GM21528 (cell line): ENCODE measurements at regions not wholly inside any gene's neighbourhood (a gene's known extent, or its start where the extent isn't known, plus 50 kb on each side); places are given as distances from the start of the nearest gene placed in this dataset.

ENCODE experiments used
- ATAC-seq: cut with Tn5 transposase; IDR thresholded peaks from one replicate; pipeline ENCODE4 v1.9.1; 2021; ENCODE audit warnings: mild to moderate bottlenecking, moderate library complexity; ENCODE audit not compliant: unreplicated experiment, low FRiP score

DNA sequence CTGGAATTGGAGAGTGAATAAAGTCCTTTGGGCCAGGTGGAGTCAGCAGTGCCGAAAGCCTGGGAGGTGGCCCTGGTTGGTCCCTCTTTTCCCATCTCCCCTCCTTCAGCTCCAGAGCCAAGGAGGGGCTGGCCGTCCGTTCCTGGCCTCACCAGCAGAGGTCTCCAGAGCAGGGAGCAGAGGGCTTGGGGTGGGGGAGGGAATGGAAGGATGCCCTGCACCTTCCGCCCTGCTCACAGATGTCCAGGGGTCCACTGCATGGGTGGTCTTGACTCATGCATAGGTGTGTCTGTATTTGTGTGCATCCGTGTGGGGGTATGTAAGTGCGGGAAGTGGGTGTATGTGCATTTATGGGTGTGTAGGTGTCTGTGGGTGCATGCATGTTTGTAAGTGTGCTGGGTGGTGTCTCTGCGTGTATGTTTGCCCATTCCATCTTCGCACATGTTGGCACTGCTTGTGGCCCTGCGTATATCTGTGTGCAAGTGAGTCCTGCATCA lies 201.8 kb downstream of the ZFP36L2 start:
- no peak for ATAC-seq

DNA sequence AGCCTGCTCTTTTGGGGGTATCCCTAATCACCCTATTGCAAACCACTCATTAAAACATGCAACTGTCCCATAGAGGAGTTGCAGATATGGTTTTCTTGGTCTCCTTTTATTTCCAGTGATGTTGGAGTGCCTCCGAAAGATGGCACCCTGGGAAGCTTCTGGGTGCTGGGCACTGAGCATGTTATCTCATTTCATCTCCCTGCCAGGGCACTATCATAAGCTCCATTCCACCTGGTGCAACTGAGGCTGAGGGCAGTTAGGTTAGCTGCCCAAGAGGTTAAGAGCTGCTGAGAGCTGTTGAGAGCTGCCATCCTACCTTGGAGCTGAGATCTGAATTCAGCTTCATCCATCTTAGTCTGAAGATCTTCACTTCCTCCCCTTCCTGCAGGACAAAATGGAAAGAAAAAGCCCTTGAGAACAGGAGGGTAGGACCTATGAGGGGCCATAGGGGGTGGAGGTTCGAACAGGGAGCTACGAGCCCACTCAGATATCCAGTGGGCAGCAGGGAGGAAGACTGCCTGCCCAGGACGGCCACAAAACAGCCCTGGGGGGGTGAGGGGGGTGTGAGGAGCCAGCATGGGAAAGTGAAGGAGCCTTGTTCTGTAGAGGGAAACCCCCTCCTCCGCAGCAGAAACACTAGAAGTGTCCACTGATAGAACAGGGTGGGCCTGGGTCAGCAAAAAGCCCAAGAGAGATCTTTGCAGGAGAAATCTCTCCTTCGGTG lies 202.5 kb downstream of the ZFP36L2 start:
- no peak for ATAC-seq

DNA sequence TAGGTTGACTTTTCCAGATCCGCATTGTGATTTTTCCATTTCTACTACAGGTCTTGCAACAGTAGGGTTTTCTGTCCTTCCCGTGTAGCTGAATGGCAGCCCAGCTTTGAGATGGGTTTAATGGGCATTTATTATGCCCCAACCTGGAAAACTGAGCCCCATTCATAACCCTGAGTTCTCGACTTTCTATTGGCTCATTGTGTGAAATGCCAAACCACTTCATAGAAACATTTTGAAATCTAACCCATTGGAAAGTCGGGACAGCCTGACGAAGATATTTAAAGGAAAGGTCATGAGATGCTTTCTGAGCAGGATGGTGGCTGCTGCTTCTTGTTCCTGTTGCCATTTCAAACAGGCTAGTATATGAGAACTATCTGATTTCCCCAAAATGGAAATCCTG lies 203.5 kb downstream of the ZFP36L2 start:
- ATAC-seq, result no peak

DNA sequence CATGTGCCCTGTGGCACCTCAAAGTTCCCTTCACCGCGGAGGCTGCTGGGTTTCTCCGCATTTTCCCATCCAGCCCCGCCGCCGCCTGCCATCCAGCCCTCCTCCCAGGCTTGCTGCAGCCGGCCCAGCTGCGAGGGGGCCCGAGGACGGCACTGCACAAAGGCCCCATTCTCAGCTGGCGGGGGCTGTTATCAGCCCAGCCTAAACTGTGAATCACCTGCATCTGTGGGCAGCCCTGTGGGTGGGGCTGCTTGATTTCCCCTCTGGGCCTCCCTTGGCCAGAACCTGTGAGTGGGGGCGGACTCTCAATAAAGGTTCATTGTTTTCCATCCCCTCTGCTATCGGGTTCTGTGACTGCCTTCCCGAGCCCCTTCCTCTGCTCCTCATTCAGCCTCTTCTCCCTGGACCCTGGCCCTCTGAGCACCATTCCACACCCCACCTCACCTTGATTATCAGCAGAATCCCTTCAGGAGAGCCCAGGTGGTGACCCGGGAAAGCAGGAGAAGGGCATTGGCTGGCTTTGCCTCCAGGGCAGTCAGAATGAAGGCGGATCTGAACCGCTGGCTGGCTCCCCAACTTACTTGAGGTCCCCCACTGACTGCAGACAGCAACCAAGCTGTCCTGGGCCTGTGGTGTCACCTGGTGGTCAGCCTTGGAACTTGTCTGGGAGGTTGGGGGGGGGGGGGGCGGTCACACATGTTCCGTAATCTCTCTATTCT lies 204.5 kb downstream of the ZFP36L2 start:
- no peak for ATAC-seq

DNA sequence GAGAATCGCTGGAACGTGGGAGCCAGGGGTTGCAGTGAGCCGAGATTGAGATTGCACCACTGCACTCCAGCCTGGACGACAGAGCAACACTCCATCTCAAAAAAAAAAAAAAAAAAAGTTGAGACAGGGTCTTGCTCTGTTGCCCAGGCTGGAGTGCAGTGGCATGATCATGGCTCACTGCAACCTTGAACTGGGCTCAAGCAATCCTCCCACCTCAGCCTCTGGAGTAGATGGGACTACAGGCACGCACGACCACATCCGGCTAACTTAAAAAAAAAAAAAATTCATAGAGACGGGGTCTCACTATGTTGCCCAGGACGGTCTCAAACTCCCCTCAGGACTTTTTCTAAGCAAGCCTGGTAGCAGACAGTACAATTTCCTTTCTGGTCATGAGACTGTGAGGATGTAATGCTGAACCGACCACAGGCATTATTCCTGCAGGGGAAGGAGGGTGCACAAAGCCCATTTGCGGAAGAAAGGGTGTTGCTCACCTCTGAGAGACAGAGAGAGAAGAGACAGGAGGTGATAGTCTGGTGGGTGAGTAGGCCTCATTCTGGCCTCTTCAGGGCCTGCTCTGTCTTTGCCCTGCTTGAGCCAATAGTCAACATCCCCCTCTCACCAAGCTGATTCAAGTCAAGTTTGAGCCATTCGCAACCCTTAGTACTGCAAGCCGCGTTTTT lies 205.3 kb downstream of the ZFP36L2 start:
- no peak for ATAC-seq

DNA sequence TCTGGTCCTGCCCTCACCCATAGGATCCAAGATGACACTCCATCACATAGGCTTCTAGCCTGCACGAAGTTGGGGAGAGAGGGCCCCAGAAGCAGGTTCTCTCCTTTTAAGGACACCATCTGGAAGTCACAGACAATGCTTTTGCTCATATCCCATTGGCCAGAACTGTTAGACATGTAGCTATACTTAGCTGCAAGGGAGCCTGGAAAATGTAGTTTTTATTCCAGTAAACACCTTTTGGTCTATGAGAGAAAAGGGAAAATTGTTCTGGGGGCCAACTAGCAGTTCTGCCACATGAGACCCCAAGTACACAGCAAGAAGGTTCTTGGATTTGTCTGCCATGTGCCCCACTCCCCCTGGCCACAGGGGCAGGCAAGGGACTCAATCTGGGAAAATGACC lies 206.1 kb downstream of the ZFP36L2 start:
- no peak for ATAC-seq

DNA sequence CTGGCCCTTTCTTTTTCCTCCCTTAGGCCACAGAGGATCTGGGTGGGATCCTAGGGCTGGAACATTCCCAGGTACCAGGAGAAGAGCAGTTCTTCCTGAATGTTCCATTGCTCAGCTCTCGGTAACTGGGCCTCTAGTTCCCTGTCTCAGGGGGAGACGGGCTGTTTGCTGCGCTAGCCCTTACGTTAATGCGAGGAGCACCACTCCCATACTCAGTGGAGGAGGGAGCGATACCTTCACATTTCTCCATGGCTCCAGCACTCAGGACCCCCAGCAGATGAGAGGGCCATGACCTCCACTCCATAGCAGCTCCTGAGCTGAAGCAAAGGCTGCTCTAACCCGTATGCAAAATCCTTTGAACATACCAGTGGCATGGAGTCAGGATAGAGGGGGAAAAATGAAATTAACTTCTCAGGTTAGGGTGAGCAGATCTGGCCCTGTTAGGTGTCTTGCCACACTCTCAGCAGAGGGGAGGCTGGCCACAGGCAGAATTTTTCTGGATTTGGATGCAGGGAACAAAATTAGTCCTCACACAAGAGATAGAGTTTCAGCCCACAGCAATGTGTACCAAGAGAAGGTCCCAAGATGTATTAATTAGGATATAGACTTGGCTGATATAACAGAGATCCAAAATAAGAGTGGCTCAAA lies 206.7 kb downstream of the ZFP36L2 start:
- no peak for ATAC-seq

DNA sequence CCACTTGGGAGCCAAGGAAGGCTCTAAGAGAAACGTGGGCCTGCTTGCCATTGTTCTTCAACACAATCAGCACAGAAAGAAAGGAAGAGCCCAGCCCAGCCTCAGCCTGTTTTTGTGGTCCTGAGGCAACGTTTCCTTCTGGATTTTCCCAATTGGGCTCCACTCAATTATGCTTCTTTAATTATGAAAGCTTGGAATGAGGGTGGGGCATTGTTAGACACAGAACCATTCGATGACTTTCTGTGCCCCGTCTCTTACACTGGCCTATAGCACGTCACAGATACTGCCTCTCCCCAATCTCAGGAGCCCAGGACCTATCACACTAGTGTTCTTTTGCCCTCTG lies 207.4 kb downstream of the ZFP36L2 start:
- no peak for ATAC-seq

DNA sequence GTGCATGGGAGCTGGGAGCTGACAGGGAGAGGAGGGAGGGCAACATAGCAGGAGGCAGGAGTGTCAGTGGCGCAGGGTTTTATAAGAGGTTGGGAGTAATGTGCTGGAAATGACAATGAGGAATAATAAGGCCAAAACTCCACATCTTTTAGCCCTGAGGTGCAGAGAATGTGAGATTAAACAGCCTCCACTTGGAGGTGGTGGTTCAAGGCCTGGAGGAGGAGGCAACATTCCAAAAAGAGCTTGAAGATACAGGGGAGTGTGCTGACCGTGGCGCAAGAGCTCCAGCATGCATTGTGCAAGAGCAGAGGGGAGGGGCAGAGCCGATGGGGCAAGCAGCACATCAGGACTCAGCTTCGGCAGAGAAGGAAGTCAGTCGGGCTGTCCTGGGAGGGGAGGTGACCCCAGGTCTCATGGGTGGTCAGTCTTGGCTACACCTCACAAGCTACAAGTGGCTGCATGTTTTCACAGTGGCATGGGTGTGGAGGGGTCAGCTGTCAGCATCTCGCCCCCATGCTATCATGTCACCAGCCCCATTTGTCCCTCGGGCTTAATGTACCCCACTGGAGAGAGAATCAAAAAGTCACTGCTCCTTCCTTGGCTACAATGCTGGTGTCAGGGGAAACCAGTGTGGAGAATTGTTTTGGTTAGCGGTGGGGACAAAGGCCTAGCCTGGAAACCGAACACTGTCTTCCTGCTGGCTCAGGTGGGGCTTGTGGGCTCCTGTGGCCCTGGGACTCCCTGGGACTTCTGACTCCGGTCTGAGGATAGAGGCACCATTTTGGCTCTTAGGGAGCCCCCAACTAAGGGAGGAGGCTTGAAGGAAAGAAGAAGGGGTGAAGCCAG lies 208.0 kb downstream of the ZFP36L2 start:
- ATAC-seq, result no peak

DNA sequence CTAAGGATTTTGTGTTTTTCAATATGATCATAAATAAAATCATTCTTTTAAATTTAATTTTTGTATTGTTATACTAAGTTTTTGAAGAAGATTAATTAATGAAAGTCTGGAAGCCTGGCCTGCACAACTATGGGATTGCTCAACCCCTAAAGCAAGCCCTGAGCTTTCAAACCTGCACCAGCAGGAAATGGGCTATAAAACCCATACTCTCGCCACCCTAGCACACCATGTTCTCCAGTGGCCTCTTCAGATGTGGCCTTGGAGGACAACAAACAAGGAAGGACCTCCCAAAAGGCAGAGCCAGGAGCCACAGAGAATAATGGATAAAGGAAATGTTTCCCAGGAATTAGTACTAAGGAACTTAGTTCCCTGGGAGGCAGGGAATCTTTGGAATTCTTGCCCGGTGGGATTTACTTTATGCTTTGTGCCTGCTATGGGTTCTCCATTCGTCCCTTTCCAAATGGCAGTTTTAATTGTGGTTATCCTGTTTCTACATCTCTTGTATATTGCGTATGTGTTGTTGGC lies 212.5 kb downstream of the ZFP36L2 start:
- no peak for ATAC-seq

DNA sequence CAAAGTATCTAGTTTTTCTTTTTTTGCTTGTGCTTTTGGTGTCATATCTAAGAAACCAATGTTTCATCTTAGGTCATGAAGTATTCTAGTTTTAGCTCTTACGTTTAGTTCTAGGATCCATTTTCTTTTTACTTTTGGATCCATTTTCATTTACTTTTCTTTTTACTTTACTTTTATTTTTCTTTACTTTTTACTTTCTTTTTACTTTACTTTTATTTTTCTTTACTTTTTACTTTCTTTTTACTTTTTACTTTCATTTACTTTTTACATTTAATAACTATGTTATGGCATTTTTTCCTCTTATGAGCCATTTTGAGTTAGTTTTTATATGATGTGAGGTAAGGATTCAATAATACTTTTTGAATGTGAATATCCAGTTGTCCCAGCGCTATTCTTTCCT lies 213.4 kb downstream of the ZFP36L2 start:
- ATAC-seq, result no peak

DNA sequence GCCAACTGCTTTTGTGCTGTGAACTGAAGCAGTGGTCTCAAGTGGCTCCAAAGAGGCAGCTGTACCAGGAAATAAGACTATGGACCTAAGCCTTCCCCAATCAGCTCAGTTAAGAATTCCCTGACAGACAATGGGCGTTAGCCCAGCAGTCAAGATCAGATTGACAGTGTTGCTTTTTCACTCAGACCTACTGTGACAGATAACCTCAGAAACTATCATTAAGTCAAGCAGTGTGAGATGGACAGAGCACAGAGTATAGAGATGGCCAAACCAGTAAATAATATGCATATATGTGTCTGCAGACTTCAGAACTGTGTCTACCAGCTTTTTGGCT lies 215.3 kb downstream of the ZFP36L2 start:
- ATAC-seq, result no peak

DNA sequence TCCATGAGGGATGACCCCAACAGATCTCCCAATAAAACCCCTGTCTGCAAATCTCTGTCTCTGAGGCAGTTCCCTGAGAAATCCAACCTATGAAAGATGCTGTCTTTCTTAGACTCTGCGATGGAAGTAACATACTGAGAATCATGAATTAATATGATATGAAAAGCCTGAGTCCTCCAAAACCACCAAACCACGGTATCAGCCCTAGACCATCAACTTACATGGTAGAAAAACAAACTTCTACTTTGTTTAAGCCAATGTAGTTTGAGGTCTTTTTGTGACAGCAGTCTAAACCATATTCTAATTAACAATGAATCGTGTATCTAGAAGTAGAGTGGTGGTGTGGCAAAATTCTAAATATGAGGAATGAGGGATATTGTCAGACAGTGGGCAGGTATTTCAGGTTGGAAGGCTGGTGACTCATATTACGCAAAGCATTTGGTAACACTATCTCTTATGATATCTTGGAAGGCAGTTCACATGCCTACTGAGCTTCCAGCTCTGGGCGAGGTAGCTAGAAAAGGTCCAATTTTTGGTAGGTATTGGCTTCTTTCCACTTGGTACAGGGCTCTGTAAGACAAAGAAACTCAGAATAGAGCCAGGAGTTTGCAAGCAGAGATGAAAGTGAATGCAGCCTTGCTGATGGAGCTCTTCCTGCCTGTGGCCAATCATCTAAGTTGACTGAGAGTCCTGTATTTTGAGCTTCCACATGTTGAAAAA lies 215.8 kb downstream of the ZFP36L2 start:
- ATAC-seq, result no peak

DNA sequence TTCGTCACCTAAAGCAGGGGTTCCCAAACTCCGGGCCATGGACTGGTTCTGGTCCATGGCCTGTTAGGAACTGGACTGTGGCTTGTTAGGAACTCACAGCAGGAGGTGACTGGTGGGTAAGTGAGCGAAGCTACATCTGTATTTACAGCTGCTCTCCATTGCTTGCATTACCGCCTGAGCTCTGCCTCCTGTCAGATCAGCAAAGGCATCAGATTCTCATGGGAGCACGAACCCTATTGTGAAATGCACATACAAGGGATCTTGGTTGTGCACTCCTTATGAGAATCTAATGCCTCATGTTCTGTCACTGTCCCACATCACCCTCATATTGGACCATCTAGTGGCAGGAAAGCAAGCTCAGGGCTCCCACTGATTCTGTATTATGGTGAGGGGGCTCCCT lies 217.0 kb downstream of the ZFP36L2 start:
- ATAC-seq, result no peak

DNA sequence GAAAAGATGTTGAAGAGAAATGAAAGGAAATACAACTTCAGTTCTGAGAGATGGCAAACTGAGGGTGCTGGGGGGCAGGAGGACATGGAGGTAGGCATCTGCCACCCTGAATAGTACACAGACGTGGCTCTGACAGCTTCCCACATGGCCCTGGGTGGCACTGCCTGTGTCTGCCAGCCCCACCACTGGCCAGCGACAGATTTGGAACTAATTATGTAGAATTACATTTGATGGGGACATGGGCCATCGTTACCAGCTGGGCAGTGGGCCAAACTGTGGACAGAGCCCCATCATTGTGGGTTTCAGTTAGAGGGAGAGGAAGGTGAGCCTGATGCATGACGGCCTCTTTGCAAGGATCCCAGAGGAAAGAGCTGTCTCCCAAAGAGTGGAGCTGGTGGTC lies 216.0 kb upstream of the HAAO start:
- no peak for ATAC-seq

DNA sequence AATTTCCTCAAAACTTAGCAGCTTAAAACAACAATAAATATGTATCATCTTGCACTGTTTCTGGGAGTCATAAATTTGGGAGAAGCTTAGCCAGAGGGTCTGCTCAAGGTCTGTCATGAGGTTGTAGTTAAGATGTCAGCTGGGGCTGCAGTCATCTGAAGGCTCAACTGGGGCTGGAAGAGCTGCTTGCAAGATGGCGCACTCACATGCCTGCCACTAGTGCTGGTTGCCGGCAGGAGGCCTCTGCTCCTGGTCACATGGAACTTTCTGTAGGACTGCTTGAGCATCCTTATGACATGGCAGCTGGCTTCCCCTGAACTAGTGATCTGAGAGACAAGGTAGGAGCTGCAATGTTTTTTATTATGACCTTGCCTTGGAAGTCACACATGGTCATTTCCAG lies 215.5 kb upstream of the HAAO start:
- ATAC-seq, result no peak

DNA sequence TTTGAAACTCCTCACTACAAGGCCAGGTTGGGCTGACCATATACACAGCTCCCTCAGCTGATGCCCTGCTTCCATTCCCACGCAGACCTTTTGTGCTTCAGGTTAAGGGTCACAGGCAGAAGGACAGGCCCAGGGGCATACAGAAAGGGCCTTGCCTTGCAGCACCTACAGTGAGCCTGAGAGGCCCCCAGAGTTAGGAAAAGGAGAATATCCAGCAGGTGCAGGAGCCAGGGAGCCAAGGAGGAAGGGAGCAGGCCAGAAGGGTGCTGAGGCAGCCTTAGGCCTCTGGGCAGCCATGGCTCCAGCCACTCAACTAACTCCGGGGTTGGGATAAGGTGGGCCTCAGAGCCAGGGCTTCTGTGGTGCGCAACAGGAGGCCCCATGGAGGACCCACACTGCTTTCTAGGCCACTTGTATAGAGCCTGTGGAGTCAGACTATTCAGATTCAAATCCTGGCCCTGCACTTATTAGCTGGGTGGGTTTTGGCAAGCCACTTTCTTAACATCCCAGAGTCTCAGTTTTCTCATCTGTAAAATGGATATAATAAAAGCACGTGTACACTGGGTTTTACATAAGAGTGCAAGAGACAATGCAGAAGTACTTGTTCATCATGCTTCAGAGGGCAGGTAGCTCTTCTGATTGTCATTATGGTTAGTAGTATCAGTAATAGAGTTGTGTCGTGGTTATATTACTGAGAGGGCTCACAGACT lies 214.6 kb upstream of the HAAO start:
- no peak for ATAC-seq

DNA sequence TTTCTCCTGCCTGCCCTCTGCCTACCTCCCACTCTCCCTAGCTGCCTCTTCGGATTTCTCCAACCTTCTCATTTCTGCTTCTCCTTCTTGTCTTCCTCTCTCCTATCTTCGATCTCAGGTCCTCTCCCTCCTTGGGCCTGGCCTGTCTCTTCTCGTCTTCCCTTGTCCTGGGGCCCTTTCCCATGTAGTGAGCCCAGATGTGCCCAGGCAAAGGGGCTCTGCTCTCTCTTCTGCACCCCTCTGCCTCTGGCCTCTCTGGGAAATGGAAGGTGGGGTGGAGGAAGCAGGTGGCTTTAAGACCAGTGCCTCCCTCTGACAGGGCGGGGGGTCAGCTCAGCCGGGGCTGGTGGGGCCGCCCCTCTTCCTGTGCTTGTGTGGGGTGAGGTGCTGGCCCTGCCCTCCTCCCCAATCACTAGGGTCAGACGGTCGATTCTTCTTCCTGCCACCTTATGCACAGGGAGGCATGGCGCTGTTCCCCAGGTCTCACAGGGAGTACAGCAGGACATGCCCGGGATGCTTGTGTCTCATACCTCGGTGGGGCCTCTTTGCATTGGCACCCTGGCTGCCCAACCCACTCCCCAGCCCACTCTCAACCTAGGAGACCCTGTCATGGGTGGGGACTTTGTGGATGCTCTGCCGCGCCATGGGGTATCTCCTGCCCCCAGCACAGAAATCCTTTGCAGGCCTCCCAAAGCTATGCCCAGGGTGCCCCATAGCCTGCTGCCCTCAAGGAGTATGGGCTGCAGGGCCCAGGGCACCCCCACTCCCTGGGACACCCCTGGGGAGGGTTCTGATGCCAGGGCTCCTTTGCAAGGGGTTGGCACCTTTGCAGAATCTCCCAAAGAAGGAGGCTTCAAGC lies 213.8 kb upstream of the HAAO start:
- ATAC-seq, result no peak
